ENCODE measurements at regions not wholly inside any gene's neighbourhood (a gene's known extent, or its start where the extent isn't known, plus 50 kb on each side); places are given as distances from the start of the nearest gene placed in this dataset.
A peak's percentile ranks its signal among the peaks of the same experiment; 100 is the strongest.

- Histone ChIP-seq H3K4me1 (ENCODE audit: control insufficient read depth, low read depth, low read length) (no peaks in the 10 kb centered on the region), H2BK120ac (ENCODE audit: low read depth, low read length) (no peak overlapping the region), H3K79me1 (ENCODE audit: low read length) (no peaks in the 10 kb centered on the region), H3K27me3 (ENCODE audit: insufficient read depth, low read length, poor library complexity) (peaks cover 28% of the 10 kb centered on the region), H3K56ac (ENCODE audit: low read length) (peak overlapping the region; percentile 52), H3K23ac (ENCODE audit: low read length) (peak overlapping the region; percentile 17), H3K27ac (ENCODE audit: low read depth, low read length) (no peak overlapping the region), H3K4me2 (ENCODE audit: low read length) (peak overlapping the region; percentile 66), H3K4me3 (ENCODE audit: low read length) (no peak overlapping the region), H3K36me3 (ENCODE audit: control insufficient read depth, insufficient read depth, low read length) (no peaks in the 10 kb centered on the region), H2BK5ac (ENCODE audit: low read length) (no peak overlapping the region), H3K18ac (ENCODE audit: low read length) (no peak overlapping the region), H2BK15ac (replicated peaks; ENCODE audit: low read depth) (no peak overlapping the region), H3K79me2 (ENCODE audit: control insufficient read depth, insufficient read depth, low read length) (no peaks in the 10 kb centered on the region), H3K4ac (ENCODE audit: low read depth, low read length) (no peak overlapping the region), H4K8ac (ENCODE audit: low read depth, low read length) (no peak overlapping the region), H3K9ac (ENCODE audit: low read length) (peak overlapping the region; percentile 23), H2AK5ac (ENCODE audit: low read length) (no peak overlapping the region), H4K5ac (ENCODE audit: low read length) (no peak overlapping the region)
- peak; percentile 34 for DNase-seq
- no CpG with 5 or more reads among the region's 54 CpGs for WGBS (ENCODE audit: extremely low coverage, insufficient coverage, low lambda C conversion rate)
Measured at GRCh38 chr12:107844312-107844921, 69.9 kb downstream of the ASCL4 start.

- Histone ChIP-seq H3K36me3 (ENCODE audit: control insufficient read depth, insufficient read depth, low read length) (no peaks in the 10 kb centered on the region), H3K4me3 (ENCODE audit: low read length) (no peak overlapping the region), H3K27ac (ENCODE audit: low read depth, low read length) (no peak overlapping the region), H3K56ac (ENCODE audit: low read length) (no peak overlapping the region), H3K9ac (ENCODE audit: low read length) (no peak overlapping the region), H2BK15ac (replicated peaks; ENCODE audit: low read depth) (no peak overlapping the region), H3K79me2 (ENCODE audit: control insufficient read depth, insufficient read depth, low read length) (no peaks in the 10 kb centered on the region), H4K8ac (ENCODE audit: low read depth, low read length) (no peak overlapping the region), H3K4me2 (ENCODE audit: low read length) (no peak overlapping the region), H2AK5ac (ENCODE audit: low read length) (no peak overlapping the region), H3K27me3 (ENCODE audit: insufficient read depth, low read length, poor library complexity) (peaks cover 29% of the 10 kb centered on the region), H3K4ac (ENCODE audit: low read depth, low read length) (no peak overlapping the region), H3K18ac (ENCODE audit: low read length) (no peak overlapping the region), H3K4me1 (ENCODE audit: control insufficient read depth, low read depth, low read length) (no peaks in the 10 kb centered on the region), H2BK5ac (ENCODE audit: low read length) (no peak overlapping the region), H2BK120ac (ENCODE audit: low read depth, low read length) (no peak overlapping the region), H3K79me1 (ENCODE audit: low read length) (no peaks in the 10 kb centered on the region), H3K23ac (ENCODE audit: low read length) (no peak overlapping the region), H4K5ac (ENCODE audit: low read length) (no peak overlapping the region)
- WGBS (ENCODE audit: extremely low coverage, insufficient coverage, low lambda C conversion rate): no CpG with 5 or more reads among the region's 51 CpGs
- DNase-seq: no peak
Measured at GRCh38 chr12:107845226-107845979, 70.9 kb downstream of the ASCL4 start.

GRCh38 chr12:107845980-107846659 is 71.6 kb downstream of the ASCL4 start:
- Histone ChIP-seq H4K5ac (ENCODE audit: low read length) (no peak overlapping the region), H3K36me3 (ENCODE audit: control insufficient read depth, insufficient read depth, low read length) (no peaks in the 10 kb centered on the region), H3K4me1 (ENCODE audit: control insufficient read depth, low read depth, low read length) (no peaks in the 10 kb centered on the region), H3K4me3 (ENCODE audit: low read length) (no peak overlapping the region), H3K27me3 (ENCODE audit: insufficient read depth, low read length, poor library complexity) (peaks cover 29% of the 10 kb centered on the region), H3K79me2 (ENCODE audit: control insufficient read depth, insufficient read depth, low read length) (no peaks in the 10 kb centered on the region), H2BK120ac (ENCODE audit: low read depth, low read length) (no peak overlapping the region), H3K9ac (ENCODE audit: low read length) (no peak overlapping the region), H4K8ac (ENCODE audit: low read depth, low read length) (no peak overlapping the region), H3K4ac (ENCODE audit: low read depth, low read length) (no peak overlapping the region), H3K79me1 (ENCODE audit: low read length) (no peaks in the 10 kb centered on the region), H3K4me2 (ENCODE audit: low read length) (no peak overlapping the region), H2AK5ac (ENCODE audit: low read length) (no peak overlapping the region), H2BK5ac (ENCODE audit: low read length) (no peak overlapping the region), H2BK15ac (replicated peaks; ENCODE audit: low read depth) (no peak overlapping the region), H3K23ac (ENCODE audit: low read length) (no peak overlapping the region), H3K56ac (ENCODE audit: low read length) (no peak overlapping the region), H3K18ac (ENCODE audit: low read length) (no peak overlapping the region), H3K27ac (ENCODE audit: low read depth, low read length) (no peak overlapping the region)
- no peak for DNase-seq
- no CpG with 5 or more reads among the region's 17 CpGs for WGBS (ENCODE audit: extremely low coverage, insufficient coverage, low lambda C conversion rate)

GRCh38 chr12:107847430-107847829 is 72.9 kb downstream of the ASCL4 start:
- no peaks in the 10 kb centered on the region for H3K36me3 ChIP-seq (ENCODE audit: control insufficient read depth, insufficient read depth, low read length)
- H3K9ac ChIP-seq (ENCODE audit: low read length): no peak overlapping the region
- no peak overlapping the region for H2AK5ac ChIP-seq (ENCODE audit: low read length)
- no peak overlapping the region for H2BK120ac ChIP-seq (ENCODE audit: low read depth, low read length)
- H3K79me2 ChIP-seq (ENCODE audit: control insufficient read depth, insufficient read depth, low read length): no peaks in the 10 kb centered on the region
- WGBS (ENCODE audit: extremely low coverage, insufficient coverage, low lambda C conversion rate): no CpG with 5 or more reads among the region's 1 CpG
- H4K5ac ChIP-seq (ENCODE audit: low read length): no peak overlapping the region
- no peaks in the 10 kb centered on the region for H3K4me1 ChIP-seq (ENCODE audit: control insufficient read depth, low read depth, low read length)
- no peak overlapping the region for H3K4ac ChIP-seq (ENCODE audit: low read depth, low read length)
- no peak overlapping the region for H3K56ac ChIP-seq (ENCODE audit: low read length)
- H3K27me3 ChIP-seq (ENCODE audit: insufficient read depth, low read length, poor library complexity): peaks cover 29% of the 10 kb centered on the region
- no peak overlapping the region for H4K8ac ChIP-seq (ENCODE audit: low read depth, low read length)
- H3K4me2 ChIP-seq (ENCODE audit: low read length): no peak overlapping the region
- no peak overlapping the region for H3K4me3 ChIP-seq (ENCODE audit: low read length)
- no peak overlapping the region for H2BK5ac ChIP-seq (ENCODE audit: low read length)
- H3K23ac ChIP-seq (ENCODE audit: low read length): no peak overlapping the region
- no peak overlapping the region for H3K18ac ChIP-seq (ENCODE audit: low read length)
- H3K79me1 ChIP-seq (ENCODE audit: low read length): no peaks in the 10 kb centered on the region
- no peak for DNase-seq
- H3K27ac ChIP-seq (ENCODE audit: low read depth, low read length): no peak overlapping the region
- H2BK15ac ChIP-seq (replicated peaks; ENCODE audit: low read depth): no peak overlapping the region

GRCh38 chr12:107847830-107848229 is 73.3 kb downstream of the ASCL4 start:
- no peaks in the 10 kb centered on the region for H3K4me1 ChIP-seq (ENCODE audit: control insufficient read depth, low read depth, low read length)
- H3K56ac ChIP-seq (ENCODE audit: low read length): no peak overlapping the region
- no peak overlapping the region for H3K18ac ChIP-seq (ENCODE audit: low read length)
- H4K5ac ChIP-seq (ENCODE audit: low read length): no peak overlapping the region
- no peak overlapping the region for H3K4me2 ChIP-seq (ENCODE audit: low read length)
- H3K27ac ChIP-seq (ENCODE audit: low read depth, low read length): no peak overlapping the region
- H3K4ac ChIP-seq (ENCODE audit: low read depth, low read length): no peak overlapping the region
- no peak overlapping the region for H2BK5ac ChIP-seq (ENCODE audit: low read length)
- H2BK120ac ChIP-seq (ENCODE audit: low read depth, low read length): no peak overlapping the region
- H3K4me3 ChIP-seq (ENCODE audit: low read length): no peak overlapping the region
- H3K23ac ChIP-seq (ENCODE audit: low read length): no peak overlapping the region
- WGBS (ENCODE audit: extremely low coverage, insufficient coverage, low lambda C conversion rate): no CpG with 5 or more reads among the region's 3 CpGs
- peak; percentile 31 for DNase-seq
- H3K79me2 ChIP-seq (ENCODE audit: control insufficient read depth, insufficient read depth, low read length): no peaks in the 10 kb centered on the region
- no peak overlapping the region for H3K9ac ChIP-seq (ENCODE audit: low read length)
- H3K79me1 ChIP-seq (ENCODE audit: low read length): no peaks in the 10 kb centered on the region
- H3K27me3 ChIP-seq (ENCODE audit: insufficient read depth, low read length, poor library complexity): peaks cover 27% of the 10 kb centered on the region
- no peak overlapping the region for H2AK5ac ChIP-seq (ENCODE audit: low read length)
- H4K8ac ChIP-seq (ENCODE audit: low read depth, low read length): no peak overlapping the region
- H3K36me3 ChIP-seq (ENCODE audit: control insufficient read depth, insufficient read depth, low read length): no peaks in the 10 kb centered on the region
- H2BK15ac ChIP-seq (replicated peaks; ENCODE audit: low read depth): no peak overlapping the region

Data from mesendoderm (in vitro differentiated cells).